Neural cell (in vitro differentiated cells): ENCODE measurements at regions not wholly inside any gene's neighbourhood (a gene's known extent, or its start where the extent isn't known, plus 50 kb on each side); places are given as distances from the start of the nearest gene placed in this dataset.

Experiments
- H2AFZ ChIP-seq: fragments of 200-600, 300-800 bp; sonication (generic), shearing (Covaris generic); 2 replicates; pipeline ENCODE4 v1.6.0; 2014; ENCODE audit warnings: low read depth, mild to moderate bottlenecking, antibody characterized with exemption, low read length, moderate library complexity
- H3F3A ChIP-seq: fragments of 200-600 bp; shearing (Covaris generic); 2 replicates; pipeline ENCODE4 v1.6.1; 2016; ENCODE audit warnings: mild to moderate bottlenecking, moderate library complexity, mixed read lengths, antibody characterized with exemption, low read length; ENCODE audit not compliant: insufficient read depth, poor library complexity, severe bottlenecking
- H3K27ac ChIP-seq: fragments of 200-600, 300-800 bp; sonication (generic), shearing (Covaris generic); 2 replicates; pipeline ENCODE4 v1.5.1; 2014; ENCODE audit warnings: mild to moderate bottlenecking, low read length, moderate library complexity
- H3K27me3 ChIP-seq: fragments of 300-800, 200-600 bp; sonication (generic), shearing (Covaris generic); 2 replicates; pipeline ENCODE4 v1.6.0; 2014; ENCODE audit warnings: mild to moderate bottlenecking, low read depth, low read length, moderate library complexity; ENCODE audit not compliant: insufficient read depth
- H3K36me3 ChIP-seq: fragments of 300-800, 200-600 bp; sonication (generic), shearing (Covaris generic); 2 replicates; pipeline ENCODE4 v1.5.1; 2014; ENCODE audit warnings: mild to moderate bottlenecking, antibody characterized with exemption, low read length, moderate library complexity; ENCODE audit not compliant: insufficient read depth
- H3K4me2 ChIP-seq: fragments of 300-800, 200-600 bp; sonication (generic), shearing (Covaris generic); 2 replicates; pipeline ENCODE4 v1.6.0; 2014; ENCODE audit warnings: mild to moderate bottlenecking, low read length
- H3K4me3 ChIP-seq: fragments of 300-800, 200-600 bp; sonication (generic), shearing (Covaris generic); 2 replicates; pipeline ENCODE4 v1.5.1; 2014; ENCODE audit warnings: mild to moderate bottlenecking, low read length, moderate library complexity
- H3K79me2 ChIP-seq: fragments of 200-600 bp; shearing (Covaris generic); replicated peaks from 2 replicates; pipeline ENCODE4 v1.6.0; 2014; ENCODE audit warnings: mild to moderate bottlenecking, low read length, moderate library complexity; ENCODE audit not compliant: insufficient read depth
- H3K9ac ChIP-seq: fragments of 300-800, 200-600 bp; sonication (generic), shearing (Covaris generic); 2 replicates; pipeline ENCODE4 v1.6.1; 2016; ENCODE audit warnings: mild to moderate bottlenecking, low read length, mixed read lengths
- H3K9me2 ChIP-seq: fragments of 200-600 bp; shearing (Covaris generic); 2 replicates; pipeline ENCODE4 v1.6.1; 2016; ENCODE audit warnings: mild to moderate bottlenecking, low read length, mixed read lengths; ENCODE audit not compliant: insufficient read depth
- H3K9me3 ChIP-seq: fragments of 200-600, 300-800 bp; sonication (generic), shearing (Covaris generic); 2 replicates; pipeline ENCODE4 v1.6.1; 2016; ENCODE audit warnings: mild to moderate bottlenecking, mixed run types, low read length, moderate library complexity, mixed read lengths
- H4K20me1 ChIP-seq: fragments of 200-600 bp; shearing (Covaris generic); 2 replicates; pipeline ENCODE4 v1.6.1; 2016; ENCODE audit warnings: mild to moderate bottlenecking, mixed run types; ENCODE audit not compliant: insufficient read depth
- CTCF ChIP-seq: fragments of 450-650 bp; IDR thresholded peaks from 2 replicates; pipeline ENCODE4 v1.5.1; 2014; ENCODE audit warnings: antibody characterized with exemption, mild to moderate bottlenecking, moderate library complexity; ENCODE audit not compliant: poor library complexity, severe bottlenecking
- EP300 ChIP-seq: fragments of 450-650 bp; conservative IDR thresholded peaks from 2 replicates; pipeline ENCODE4 v1.6.1; 2014; ENCODE audit warnings: antibody characterized with exemption, mild to moderate bottlenecking, moderate library complexity; ENCODE audit not compliant: poor library complexity, severe bottlenecking
- EZH2 ChIP-seq: fragments of 200-600, 300-800 bp; shearing (Covaris generic), sonication (generic); IDR thresholded peaks from 2 replicates; pipeline ENCODE4 v1.6.1; 2014; ENCODE audit warnings: antibody characterized with exemption, low read length, borderline replicate concordance, mild to moderate bottlenecking; ENCODE audit not compliant: insufficient read depth, poor library complexity, severe bottlenecking
- MXI1 ChIP-seq: fragments of 450-650 bp; conservative IDR thresholded peaks from 2 replicates; pipeline ENCODE4 v1.6.1; 2014; ENCODE audit warnings: antibody characterized with exemption, mild to moderate bottlenecking; ENCODE audit not compliant: poor library complexity, severe bottlenecking
- POLR2AphosphoS5 ChIP-seq: IDR thresholded peaks from 2 replicates; pipeline ENCODE4 v1.6.1; 2012
- RAD21 ChIP-seq: fragments of 450-650 bp; conservative IDR thresholded peaks from 2 replicates; pipeline ENCODE4 v1.6.1; 2014; ENCODE audit warnings: antibody characterized with exemption, mild to moderate bottlenecking, moderate library complexity
- REST ChIP-seq: IDR thresholded peaks from 2 replicates; pipeline ENCODE4 v1.6.1; 2012; ENCODE audit warnings: borderline replicate concordance
- SMC3 ChIP-seq: fragments of 450-650 bp; conservative IDR thresholded peaks from 2 replicates; pipeline ENCODE4 v1.6.1; 2014; ENCODE audit warnings: antibody characterized with exemption, mild to moderate bottlenecking, moderate library complexity; ENCODE audit not compliant: poor library complexity
- TAF1 ChIP-seq: IDR thresholded peaks from 2 replicates; pipeline ENCODE4 v1.6.1; 2012; ENCODE audit warnings: low read depth

- no peaks in the 10 kb centered on the region for H3F3A ChIP-seq
- H4K20me1 ChIP-seq: no peaks in the 10 kb centered on the region
- H3K79me2 ChIP-seq: no peaks in the 10 kb centered on the region
- TF ChIP-seq POLR2AphosphoS5 (no peak), SMC3 (no peak), EP300 (no peak), REST (no peak), RAD21 (no peak), CTCF (no peak), EZH2 (no peak), TAF1 (no peak), MXI1 (no peak)
- no peaks in the 10 kb centered on the region for H3K36me3 ChIP-seq
- H3K9me3 ChIP-seq: no peaks in the 10 kb centered on the region
- no peaks in the 10 kb centered on the region for H3K9me2 ChIP-seq
- H3K27me3 ChIP-seq: no peaks in the 10 kb centered on the region
- H3K4me3 ChIP-seq: no peak overlapping the region
- H2AFZ ChIP-seq: no peak overlapping the region
- H3K9ac ChIP-seq: no peak overlapping the region
- no peak overlapping the region for H3K27ac ChIP-seq
- no peak overlapping the region for H3K4me2 ChIP-seq
These were observed 119.3 kb downstream of the ZNF330 start for GRCh38 chr4:141339966-141340365.

GRCh38 chr4:141340458-141340857 is 119.8 kb downstream of the ZNF330 start:
- Histone ChIP-seq H3K9me3 (no peaks in the 10 kb centered on the region), H2AFZ (no peak overlapping the region), H3K4me2 (no peak overlapping the region), H3K27me3 (no peaks in the 10 kb centered on the region), H3K9ac (no peak overlapping the region), H3K36me3 (no peaks in the 10 kb centered on the region), H3F3A (no peaks in the 10 kb centered on the region), H3K4me3 (no peak overlapping the region), H4K20me1 (no peaks in the 10 kb centered on the region), H3K79me2 (no peaks in the 10 kb centered on the region), H3K27ac (no peak overlapping the region), H3K9me2 (no peaks in the 10 kb centered on the region)
- TF ChIP-seq SMC3 (no peak), EZH2 (no peak), MXI1 (no peak), POLR2AphosphoS5 (no peak), REST (no peak), EP300 (no peak), TAF1 (no peak)
